GM12892 (cell line): ENCODE measurements at regions not wholly inside any gene's neighbourhood (a gene's known extent, or its start where the extent isn't known, plus 50 kb on each side); places are given as distances from the start of the nearest gene placed in this dataset.
"Not testable (repeated sequence)": the region's sequence is repeated elsewhere in the genome, so short reads cannot be mapped to it uniquely, and the experiment has no call there.

ENCODE experiments used
- DNase-seq: peaks from one replicate; pipeline ENCODE4 v3.0.0; 2011; ENCODE audit not compliant: insufficient read length
- FAIRE-seq: peaks from 2 replicates; lab custom pipeline; 2011; peaks lifted over from hg19 to GRCh38; lab: Jason Lieb, UNC
- POLR2A ChIP-seq: IDR thresholded peaks from 2 replicates; pipeline ENCODE4 v1.6.1; 2011; ENCODE audit warnings: low read depth, low read length, control low read depth
- POLR2AphosphoS5 ChIP-seq: IDR thresholded peaks from 2 replicates; pipeline ENCODE4 v1.6.1; 2011; ENCODE audit warnings: low read depth, low read length, control low read depth
- TAF1 ChIP-seq: IDR thresholded peaks from 2 replicates; pipeline ENCODE4 v1.6.1; 2011; ENCODE audit warnings: low read depth, mild to moderate bottlenecking, control low read depth, low read length, borderline replicate concordance

DNA sequence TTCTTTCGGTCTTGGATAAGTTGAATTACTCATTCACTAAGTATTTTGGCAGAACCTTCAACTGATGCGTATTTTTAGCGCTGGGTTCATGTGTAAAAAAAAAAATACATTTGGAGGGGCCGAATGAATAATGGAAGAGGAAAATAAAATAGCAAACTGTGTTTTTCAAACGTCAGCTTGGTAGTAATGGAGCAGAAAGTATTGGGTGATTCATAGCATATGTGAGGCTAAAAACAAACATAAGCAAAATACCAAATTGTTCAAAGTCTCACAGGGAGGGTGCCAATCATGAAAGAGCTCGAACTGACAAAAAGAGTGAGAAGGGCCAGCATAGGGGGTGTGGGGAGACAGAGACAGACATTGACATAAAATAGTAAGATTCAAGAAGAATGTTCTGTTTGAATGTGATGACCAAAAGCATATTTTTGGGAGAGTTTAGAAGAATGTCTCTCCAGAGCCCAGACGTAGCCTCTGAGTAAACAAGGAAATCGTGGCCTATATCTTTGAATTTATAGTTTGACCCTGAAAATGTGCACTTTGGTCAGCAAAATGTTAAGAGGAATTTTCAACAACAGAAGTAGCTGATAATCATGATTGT lies 174.9 kb upstream of the HMHB1 start:
- FAIRE-seq (no peak), DNase-seq (no peak)
- no peak for TF ChIP-seq POLR2A
- TF ChIP-seq TAF1 = no peak
- no peak for TF ChIP-seq POLR2AphosphoS5

DNA sequence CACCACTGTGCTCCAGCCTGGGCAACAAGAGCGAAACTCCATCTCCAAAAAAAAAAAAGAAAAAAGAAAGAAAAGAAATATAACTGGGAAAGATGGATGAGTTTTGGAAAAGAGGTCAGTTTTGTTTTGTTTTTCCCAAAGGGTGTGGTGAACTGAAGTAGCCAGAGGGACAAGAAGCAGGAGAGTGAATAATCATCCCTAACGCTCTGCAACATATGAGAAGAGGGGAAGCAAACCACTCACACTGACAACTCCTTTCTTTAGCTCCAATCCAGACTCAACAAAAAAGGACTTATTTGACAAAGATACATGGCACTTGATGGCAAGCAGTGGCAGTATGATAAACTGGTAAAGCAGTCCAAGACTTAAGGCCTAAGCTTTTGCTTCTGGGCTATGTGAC lies 176.1 kb upstream of the HMHB1 start:
- TF ChIP-seq POLR2AphosphoS5 = no peak
- TF ChIP-seq TAF1 = no peak
- no peak for TF ChIP-seq POLR2A
- FAIRE-seq = no peak
- no peak for DNase-seq

- no peak for TF ChIP-seq TAF1
- TF ChIP-seq POLR2A = no peak
- no peak for TF ChIP-seq POLR2AphosphoS5
- DNase-seq (no peak), FAIRE-seq (peak; percentile 96)
Measured at GRCh38 chr5:143635146-143635752, 176.7 kb upstream of the HMHB1 start.

DNA sequence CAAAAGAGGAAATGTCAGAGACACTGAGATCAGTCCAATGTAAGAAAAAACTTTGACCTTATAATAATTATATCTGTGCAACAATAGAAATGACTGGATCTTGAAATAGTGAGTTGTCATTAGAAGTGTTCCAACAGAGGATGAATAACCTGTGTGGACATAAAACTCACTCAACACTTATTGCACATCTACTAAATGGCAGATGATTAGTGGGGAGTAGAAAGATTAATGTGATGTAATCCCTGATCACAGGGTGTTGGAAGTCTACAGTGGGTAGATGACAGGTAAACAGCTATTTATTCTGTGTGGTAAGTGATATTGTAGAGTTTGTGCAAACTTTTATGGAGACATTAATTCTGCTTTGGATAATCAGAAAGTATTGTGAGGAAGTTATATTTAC lies 177.3 kb upstream of the HMHB1 start:
- TF ChIP-seq POLR2A (no peak), POLR2AphosphoS5 (no peak), TAF1 (no peak)
- DNase-seq = no peak
- no peak for FAIRE-seq

GRCh38 chr5:143629871-143630659 lies 181.9 kb upstream of the HMHB1 start:
- FAIRE-seq (no peak), DNase-seq (no peak)
- TF ChIP-seq TAF1 = no peak
- no peak for TF ChIP-seq POLR2AphosphoS5
- no peak for TF ChIP-seq POLR2A

DNA sequence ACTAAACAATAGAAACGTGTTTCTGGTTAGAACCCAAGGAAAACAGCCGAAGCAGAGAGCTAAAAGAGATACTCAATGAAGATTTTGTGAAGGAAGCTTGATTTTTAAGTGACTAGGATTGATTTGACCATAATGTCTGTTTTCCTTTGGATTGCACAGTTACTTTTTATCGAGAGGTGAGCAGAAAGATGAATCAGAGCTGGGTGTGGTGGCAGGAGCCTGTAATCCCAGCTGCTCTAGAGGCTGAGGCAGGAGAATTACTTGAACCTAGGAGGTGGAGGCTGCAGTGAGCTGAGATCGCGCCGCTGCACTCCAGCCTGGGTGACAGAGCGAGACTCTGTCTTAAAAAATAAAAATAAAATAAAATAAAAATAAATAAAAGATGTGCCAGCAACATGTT lies 186.9 kb upstream of the HMHB1 start:
- FAIRE-seq, DNase-seq: not testable (repeated sequence)

DNA sequence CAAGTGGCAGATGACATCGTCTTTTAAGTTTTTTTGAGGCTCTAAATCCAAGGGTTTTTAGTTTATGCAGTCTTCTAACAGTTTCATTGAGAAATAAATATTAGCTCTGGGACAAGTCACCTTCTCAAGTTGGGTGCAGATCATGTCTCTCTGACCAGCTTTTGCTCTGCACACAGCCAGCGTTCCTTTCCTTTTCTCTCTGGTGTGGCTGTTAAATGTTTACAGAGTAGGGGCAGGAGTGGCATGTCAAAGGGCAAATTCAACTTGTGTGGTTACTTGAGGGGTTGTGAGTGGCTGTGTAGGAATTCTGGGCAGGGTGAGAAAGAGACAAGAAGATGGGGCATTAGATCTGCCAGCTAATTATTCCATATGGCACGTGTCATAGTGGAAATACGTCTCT lies 187.5 kb upstream of the HMHB1 start:
- no peak for TF ChIP-seq TAF1
- no peak for TF ChIP-seq POLR2AphosphoS5
- DNase-seq (no peak), FAIRE-seq (no peak)

- no peak for FAIRE-seq
- DNase-seq = no peak
- TF ChIP-seq POLR2AphosphoS5 = no peak
- no peak for TF ChIP-seq TAF1
- TF ChIP-seq POLR2A = no peak
Measured at GRCh38 chr5:143619040-143619439, 192.9 kb upstream of the HMHB1 start.

DNA sequence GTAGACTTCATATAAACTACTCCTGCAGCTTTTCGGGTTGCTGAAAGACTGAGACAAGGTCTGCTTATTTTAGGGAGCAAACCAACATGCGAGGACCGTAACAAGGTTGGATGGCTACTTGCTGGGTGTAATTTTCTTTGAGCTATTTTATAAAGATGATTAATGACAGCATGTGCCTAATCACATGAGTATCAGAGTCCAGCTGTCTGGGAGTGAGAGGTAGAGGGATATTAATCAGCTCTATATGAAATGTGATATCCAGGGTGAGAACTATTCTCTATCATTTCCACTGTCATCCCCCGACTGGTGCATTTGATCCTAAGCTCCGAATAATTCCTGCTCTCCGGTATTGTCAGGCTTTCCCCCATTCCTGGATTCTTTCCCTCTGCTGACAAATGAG lies 193.8 kb upstream of the HMHB1 start:
- TF ChIP-seq POLR2A = no peak
- TF ChIP-seq POLR2AphosphoS5 = no peak
- TF ChIP-seq TAF1 = no peak
- DNase-seq (no peak), FAIRE-seq (no peak)

DNA sequence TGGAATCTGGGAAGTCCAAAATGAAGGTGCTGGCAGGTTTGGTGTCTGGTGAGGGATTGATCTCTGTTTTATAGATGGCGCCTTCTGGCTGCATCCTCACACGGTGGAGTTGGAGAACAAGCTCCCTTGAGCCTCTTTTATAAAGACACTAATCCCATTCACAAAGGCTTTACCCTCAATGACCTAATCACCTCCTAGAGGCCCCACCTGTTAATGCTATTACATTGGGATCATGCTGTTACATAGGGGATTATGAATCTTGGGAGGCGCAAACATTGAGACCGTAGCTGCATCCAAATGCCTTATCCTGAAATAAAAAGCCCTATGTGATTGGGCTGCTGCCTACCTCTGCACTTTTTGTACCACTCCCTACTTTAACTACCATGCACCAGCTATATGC lies 197.1 kb upstream of the HMHB1 start:
- no peak for DNase-seq
- TF ChIP-seq POLR2A = no peak
- TF ChIP-seq POLR2AphosphoS5 = no peak
- no peak for TF ChIP-seq TAF1
- no peak for FAIRE-seq

DNA sequence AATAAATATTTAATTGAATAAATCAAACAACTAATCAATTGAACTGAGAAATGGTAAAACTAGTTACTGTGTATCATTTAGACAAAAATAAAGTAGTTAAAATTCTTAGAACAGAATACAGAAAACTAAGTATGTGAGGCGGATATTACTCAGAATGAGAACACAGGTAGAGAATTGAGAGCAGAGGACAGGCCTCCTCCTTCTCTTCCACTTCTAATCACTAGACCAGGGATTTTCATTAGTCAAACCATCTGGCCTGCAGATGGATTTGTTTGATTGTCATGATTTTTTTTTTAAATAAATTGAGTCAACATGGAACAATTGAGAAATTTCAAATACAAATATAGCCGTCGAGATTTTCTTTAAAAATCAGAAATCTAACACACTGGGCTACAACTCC lies 198.6 kb upstream of the HMHB1 start:
- TF ChIP-seq POLR2AphosphoS5 (no peak), POLR2A (no peak), TAF1 (no peak)
- DNase-seq (no peak), FAIRE-seq (peak; percentile 66)

- DNase-seq (no peak), FAIRE-seq (no peak)
- TF ChIP-seq TAF1 (no peak), POLR2AphosphoS5 (no peak), POLR2A (no peak)
Measured at GRCh38 chr5:143610946-143611345, 201.0 kb upstream of the HMHB1 start.
